ENCODE measurements at regions not wholly inside any gene's neighbourhood (a gene's known extent, or its start where the extent isn't known, plus 50 kb on each side); places are given as distances from the start of the nearest gene placed in this dataset.
A peak's percentile ranks its signal among the peaks of the same experiment; 100 is the strongest.

DNA sequence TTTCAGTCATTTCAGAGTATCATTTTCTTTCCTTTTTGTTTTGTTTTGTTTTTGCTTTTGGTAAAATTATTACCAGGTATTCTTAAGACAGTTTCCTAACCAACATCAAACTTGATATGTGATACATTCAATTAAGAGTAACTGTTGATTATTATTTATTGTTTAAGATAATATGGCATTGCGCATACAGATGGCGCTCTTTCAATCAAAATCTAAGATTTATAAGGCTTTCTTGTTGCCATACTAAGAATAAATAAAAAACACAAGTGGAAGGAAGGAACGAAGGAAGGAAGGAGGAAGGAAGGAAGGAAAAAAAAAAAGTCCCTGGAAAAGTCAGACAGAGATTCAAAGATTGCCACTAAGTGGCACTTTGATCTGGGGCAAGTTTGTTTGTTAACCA is 1308.7 kb upstream of the FAM98A start:
- TF ChIP-seq, protein P1, sequence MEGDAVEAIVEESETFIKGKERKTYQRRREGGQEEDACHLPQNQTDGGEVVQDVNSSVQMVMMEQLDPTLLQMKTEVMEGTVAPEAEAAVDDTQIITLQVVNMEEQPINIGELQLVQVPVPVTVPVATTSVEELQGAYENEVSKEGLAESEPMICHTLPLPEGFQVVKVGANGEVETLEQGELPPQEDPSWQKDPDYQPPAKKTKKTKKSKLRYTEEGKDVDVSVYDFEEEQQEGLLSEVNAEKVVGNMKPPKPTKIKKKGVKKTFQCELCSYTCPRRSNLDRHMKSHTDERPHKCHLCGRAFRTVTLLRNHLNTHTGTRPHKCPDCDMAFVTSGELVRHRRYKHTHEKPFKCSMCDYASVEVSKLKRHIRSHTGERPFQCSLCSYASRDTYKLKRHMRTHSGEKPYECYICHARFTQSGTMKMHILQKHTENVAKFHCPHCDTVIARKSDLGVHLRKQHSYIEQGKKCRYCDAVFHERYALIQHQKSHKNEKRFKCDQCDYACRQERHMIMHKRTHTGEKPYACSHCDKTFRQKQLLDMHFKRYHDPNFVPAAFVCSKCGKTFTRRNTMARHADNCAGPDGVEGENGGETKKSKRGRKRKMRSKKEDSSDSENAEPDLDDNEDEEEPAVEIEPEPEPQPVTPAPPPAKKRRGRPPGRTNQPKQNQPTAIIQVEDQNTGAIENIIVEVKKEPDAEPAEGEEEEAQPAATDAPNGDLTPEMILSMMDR (IDR thresholded peaks at IDR 0.05 in 2 of 3, conservative IDR thresholded peaks at IDR 0.05 in 1 of 3; ENCODE audit: control insufficient read depth in 2 of 3, extremely low read depth in 1 of 3, insufficient read depth in 1 of 3, low read depth in 3 of 3, low read length in 3 of 3), result 0 out of 6 replicates have a peak, but pooled peaks of 1 of the 3 experiments have one; percentile 6
- TF ChIP-seq KDM1A (IDR thresholded peaks at IDR 0.05; ENCODE audit: borderline replicate concordance) (no peak), EZH2 (IDR thresholded peaks at IDR 0.05; ENCODE audit: borderline replicate concordance, control insufficient read depth, low read depth, low read length) (no peak), POLR2A (IDR thresholded peaks at IDR 0.05; ENCODE audit: low read depth, low read length) (no peak), SPI1 (IDR thresholded peaks at IDR 0.05; ENCODE audit: borderline replicate concordance, insufficient read depth, low read depth, low read length) (no peak), RAD21 (IDR thresholded peaks at IDR 0.05; ENCODE audit: insufficient read depth, low read depth, low read length) (no peak), CEBPB (IDR thresholded peaks at IDR 0.05; ENCODE audit: borderline replicate concordance in 1 of 2, low read depth in 2 of 2, low read length in 2 of 2) (no peak), GABPA (IDR thresholded peaks at IDR 0.05; ENCODE audit: low read depth) (no peak), EED (IDR thresholded peaks at IDR 0.05; ENCODE audit: low read depth) (no peak)
- TF ChIP-seq, protein P2, sequence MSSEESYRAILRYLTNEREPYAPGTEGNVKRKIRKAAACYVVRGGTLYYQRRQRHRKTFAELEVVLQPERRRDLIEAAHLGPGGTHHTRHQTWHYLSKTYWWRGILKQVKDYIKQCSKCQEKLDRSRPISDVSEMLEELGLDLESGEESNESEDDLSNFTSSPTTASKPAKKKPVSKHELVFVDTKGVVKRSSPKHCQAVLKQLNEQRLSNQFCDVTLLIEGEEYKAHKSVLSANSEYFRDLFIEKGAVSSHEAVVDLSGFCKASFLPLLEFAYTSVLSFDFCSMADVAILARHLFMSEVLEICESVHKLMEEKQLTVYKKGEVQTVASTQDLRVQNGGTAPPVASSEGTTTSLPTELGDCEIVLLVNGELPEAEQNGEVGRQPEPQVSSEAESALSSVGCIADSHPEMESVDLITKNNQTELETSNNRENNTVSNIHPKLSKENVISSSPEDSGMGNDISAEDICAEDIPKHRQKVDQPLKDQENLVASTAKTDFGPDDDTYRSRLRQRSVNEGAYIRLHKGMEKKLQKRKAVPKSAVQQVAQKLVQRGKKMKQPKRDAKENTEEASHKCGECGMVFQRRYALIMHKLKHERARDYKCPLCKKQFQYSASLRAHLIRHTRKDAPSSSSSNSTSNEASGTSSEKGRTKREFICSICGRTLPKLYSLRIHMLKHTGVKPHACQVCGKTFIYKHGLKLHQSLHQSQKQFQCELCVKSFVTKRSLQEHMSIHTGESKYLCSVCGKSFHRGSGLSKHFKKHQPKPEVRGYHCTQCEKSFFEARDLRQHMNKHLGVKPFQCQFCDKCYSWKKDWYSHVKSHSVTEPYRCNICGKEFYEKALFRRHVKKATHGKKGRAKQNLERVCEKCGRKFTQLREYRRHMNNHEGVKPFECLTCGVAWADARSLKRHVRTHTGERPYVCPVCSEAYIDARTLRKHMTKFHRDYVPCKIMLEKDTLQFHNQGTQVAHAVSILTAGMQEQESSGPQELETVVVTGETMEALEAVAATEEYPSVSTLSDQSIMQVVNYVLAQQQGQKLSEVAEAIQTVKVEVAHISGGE (CRISPR knock-in tag; IDR thresholded peaks at IDR 0.05), result no peak
- TF ChIP-seq, protein P3, sequence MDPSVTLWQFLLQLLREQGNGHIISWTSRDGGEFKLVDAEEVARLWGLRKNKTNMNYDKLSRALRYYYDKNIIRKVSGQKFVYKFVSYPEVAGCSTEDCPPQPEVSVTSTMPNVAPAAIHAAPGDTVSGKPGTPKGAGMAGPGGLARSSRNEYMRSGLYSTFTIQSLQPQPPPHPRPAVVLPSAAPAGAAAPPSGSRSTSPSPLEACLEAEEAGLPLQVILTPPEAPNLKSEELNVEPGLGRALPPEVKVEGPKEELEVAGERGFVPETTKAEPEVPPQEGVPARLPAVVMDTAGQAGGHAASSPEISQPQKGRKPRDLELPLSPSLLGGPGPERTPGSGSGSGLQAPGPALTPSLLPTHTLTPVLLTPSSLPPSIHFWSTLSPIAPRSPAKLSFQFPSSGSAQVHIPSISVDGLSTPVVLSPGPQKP (IDR thresholded peaks at IDR 0.05; ENCODE audit: low read depth, low read length), result no peak

Measured in GM12878 (cell line).